ENCODE measurements at regions not wholly inside any gene's neighbourhood (a gene's known extent, or its start where the extent isn't known, plus 50 kb on each side); places are given as distances from the start of the nearest gene placed in this dataset.
"Not testable (repeated sequence)": the region's sequence is repeated elsewhere in the genome, so short reads cannot be mapped to it uniquely, and the experiment has no call there.

- ATAC-seq (ENCODE audit: low FRiP score in 2 of 2) (no peak), DNase-seq (no peak)
- H3K4me3 ChIP-seq = no peak overlapping the region
- H3K4me1 ChIP-seq = no peaks in the 10 kb centered on the region
- no peaks in the 10 kb centered on the region for H3K27me3 ChIP-seq
- H3K36me3 ChIP-seq = no peaks in the 10 kb centered on the region
- H3K27ac ChIP-seq = no peak overlapping the region
- TF ChIP-seq POLR2A (IDR thresholded peaks at IDR 0.05) (no peak), CTCF (IDR thresholded peaks at IDR 0.05) (no peak), EP300 (IDR thresholded peaks at IDR 0.05) (no peak), POLR2AphosphoS5 (IDR thresholded peaks at IDR 0.05) (no peak)
- no peaks in the 10 kb centered on the region for H3K9me3 ChIP-seq
Observed at GRCh38 chr16:21339941-21340340, 61.9 kb upstream of the CRYM start.

GRCh38 chr16:21339269-21339641 is 61.2 kb upstream of the CRYM start:
- no peaks in the 10 kb centered on the region for H3K36me3 ChIP-seq
- ATAC-seq (ENCODE audit: low FRiP score in 2 of 2) (no peak), DNase-seq (no peak)
- H3K4me1 ChIP-seq = no peaks in the 10 kb centered on the region
- no peak for TF ChIP-seq POLR2AphosphoS5 (IDR thresholded peaks at IDR 0.05)
- TF ChIP-seq CTCF (IDR thresholded peaks at IDR 0.05) = no peak
- TF ChIP-seq EP300 (IDR thresholded peaks at IDR 0.05) = no peak
- TF ChIP-seq POLR2A (IDR thresholded peaks at IDR 0.05) = no peak
- no peak overlapping the region for H3K4me3 ChIP-seq
- no peaks in the 10 kb centered on the region for H3K9me3 ChIP-seq
- WGBS, 2 donors = 83 to 92% methylated on average over 4 of the region's 4 CpGs
- no peaks in the 10 kb centered on the region for H3K27me3 ChIP-seq
- no peak overlapping the region for H3K27ac ChIP-seq

- WGBS, 2 donors = 83 to 91% methylated on average over 6 of the region's 6 CpGs
- no peaks in the 10 kb centered on the region for H3K27me3 ChIP-seq
- no peaks in the 10 kb centered on the region for H3K9me3 ChIP-seq
- no peak for ATAC-seq (ENCODE audit: low FRiP score in 2 of 2)
- H3K4me3 ChIP-seq = no peak overlapping the region
- DNase-seq = no peak
- no peaks in the 10 kb centered on the region for H3K36me3 ChIP-seq
- no peaks in the 10 kb centered on the region for H3K4me1 ChIP-seq
- no peak overlapping the region for H3K27ac ChIP-seq
- TF ChIP-seq EP300 (IDR thresholded peaks at IDR 0.05) (no peak), POLR2AphosphoS5 (IDR thresholded peaks at IDR 0.05) (no peak), POLR2A (IDR thresholded peaks at IDR 0.05) (no peak), CTCF (IDR thresholded peaks at IDR 0.05) (no peak)
Observed at GRCh38 chr16:21338537-21339268, 60.6 kb upstream of the CRYM start.

- 91 to 98% methylated on average over 2 of the region's 2 CpGs for WGBS, 2 donors
- ATAC-seq (ENCODE audit: low FRiP score in 2 of 2) (no peak), DNase-seq (no peak)
- no peak overlapping the region for H3K4me3 ChIP-seq
- H3K27me3 ChIP-seq = no peaks in the 10 kb centered on the region
- H3K27ac ChIP-seq = no peak overlapping the region
- H3K9me3 ChIP-seq = no peaks in the 10 kb centered on the region
- no peaks in the 10 kb centered on the region for H3K36me3 ChIP-seq
- no peak for TF ChIP-seq EP300 (IDR thresholded peaks at IDR 0.05)
- TF ChIP-seq POLR2AphosphoS5 (IDR thresholded peaks at IDR 0.05) = no peak
- no peak for TF ChIP-seq POLR2A (IDR thresholded peaks at IDR 0.05)
- TF ChIP-seq CTCF (IDR thresholded peaks at IDR 0.05) = no peak
- no peaks in the 10 kb centered on the region for H3K4me1 ChIP-seq
Observed at GRCh38 chr16:21336231-21336630, 58.1 kb upstream of the CRYM start.

GRCh38 chr16:21334188-21335146 is 56.4 kb upstream of the CRYM start:
- not testable (repeated sequence) for H3K9me3 ChIP-seq; H3K36me3 ChIP-seq; H3K27ac ChIP-seq; H3K27me3 ChIP-seq; H3K4me3 ChIP-seq; H3K4me1 ChIP-seq; ATAC-seq (ENCODE audit: low FRiP score in 2 of 2); DNase-seq
- WGBS, 2 donors = 96% methylated on average over 13 to 17 of the region's 17 CpGs

DNA sequence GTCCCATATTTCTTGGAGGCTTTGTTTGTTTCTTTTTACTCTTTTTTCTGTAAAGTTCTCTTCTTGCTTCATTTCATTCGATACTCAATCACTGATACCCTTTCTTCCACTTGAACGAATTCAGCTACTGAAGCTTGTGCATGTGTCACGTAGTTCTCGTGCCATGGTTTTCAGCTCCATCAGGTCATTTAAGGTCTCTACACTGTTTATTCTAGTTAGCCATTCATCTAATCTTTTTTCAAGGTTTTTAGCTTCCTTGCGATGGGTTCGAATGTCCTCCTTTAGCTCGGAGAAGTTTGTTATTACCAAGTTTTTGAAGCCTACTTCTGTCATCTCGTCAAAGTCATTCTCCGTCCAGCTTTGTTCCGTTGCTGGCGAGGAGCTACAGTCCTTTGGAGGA is 55.6 kb upstream of the CRYM start:
- not testable (repeated sequence) for H3K4me1 ChIP-seq; H3K27ac ChIP-seq; H3K27me3 ChIP-seq; H3K4me3 ChIP-seq; DNase-seq; H3K9me3 ChIP-seq; H3K36me3 ChIP-seq; ATAC-seq (ENCODE audit: low FRiP score in 2 of 2)
- WGBS, 2 donors = 94 to 95% methylated on average over 11 of the region's 11 CpGs
